ENCODE measurements at regions not wholly inside any gene's neighbourhood (a gene's known extent, or its start where the extent isn't known, plus 50 kb on each side); places are given as distances from the start of the nearest gene placed in this dataset.

DNA sequence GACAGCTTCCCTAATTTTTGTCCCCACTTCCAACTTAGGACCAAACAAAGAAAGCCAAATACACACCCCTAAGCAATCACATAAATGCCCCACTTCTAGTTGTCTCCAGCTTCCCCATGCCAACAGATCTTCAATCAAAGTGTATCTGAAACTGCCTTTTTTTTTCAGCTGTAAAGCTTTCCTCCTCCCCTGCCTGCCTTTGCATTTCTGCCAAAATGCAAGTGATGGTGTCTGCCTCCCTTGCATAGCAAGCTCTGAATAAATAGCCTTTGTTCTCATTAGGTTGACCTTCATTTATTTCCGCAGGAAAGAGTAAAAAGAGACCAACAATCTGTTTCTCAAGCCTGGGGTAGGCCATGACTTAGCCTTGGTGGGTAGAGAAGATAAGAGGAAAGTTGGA lies 459.4 kb downstream of the GPAM start:
- Histone ChIP-seq H3K4me1 (ENCODE audit: insufficient read depth, low read length) (peaks cover 8% of the 10 kb centered on the region; the same call in 1 of the 2 replicates), H2AFZ (ENCODE audit: low read length) (no peak overlapping the region), H2BK5ac (ENCODE audit: insufficient read length, low read length) (no peak overlapping the region), H4K20me1 (ENCODE audit: control insufficient read depth, insufficient read depth, insufficient read length) (no peaks in the 10 kb centered on the region), H2BK20ac (ENCODE audit: low read depth, low read length, poor library complexity, severe bottlenecking) (no peak overlapping the region), H4K5ac (ENCODE audit: insufficient read length, low read depth, low read length) (no peak overlapping the region), H3K56ac (ENCODE audit: insufficient read length, low read depth, low read length) (no peak overlapping the region), H3K23ac (ENCODE audit: insufficient read length, low read depth, low read length) (no peak overlapping the region), H2BK15ac (ENCODE audit: low read depth, low read length) (no peak overlapping the region), H3K27me3 (ENCODE audit: insufficient read depth, low read length) (no peaks in the 10 kb centered on the region), H3K23me2 (ENCODE audit: insufficient read length, low read depth, low read length, poor library complexity, severe bottlenecking) (no peaks in the 10 kb centered on the region), H3T11ph (ENCODE audit: low read length) (no peak overlapping the region), H3K79me1 (ENCODE audit: insufficient read depth, low read depth, low read length, poor library complexity, severe bottlenecking) (no peaks in the 10 kb centered on the region), H2BK12ac (ENCODE audit: insufficient read length, low read depth, low read length) (no peak overlapping the region), H3K27ac (ENCODE audit: insufficient read length, low read depth, low read length) (no peak overlapping the region), H3K18ac (ENCODE audit: insufficient read length, low read depth, low read length) (no peak overlapping the region), H4K8ac (replicated peaks; ENCODE audit: insufficient read length, low read depth, low read length) (no peak overlapping the region), H2AK5ac (ENCODE audit: insufficient read length, low read length) (no peak overlapping the region), H3K9me3 (ENCODE audit: control insufficient read depth, low read depth, low read length) (no peaks in the 10 kb centered on the region), H3K14ac (ENCODE audit: insufficient read depth, low read length) (no peak overlapping the region), H3K4ac (ENCODE audit: low read depth, low read length) (no peak overlapping the region), H2BK120ac (ENCODE audit: low read depth, low read length, poor library complexity, severe bottlenecking) (no peak overlapping the region), H4K91ac (ENCODE audit: insufficient read length, low read depth, low read length) (no peak overlapping the region), H3K4me2 (ENCODE audit: insufficient read depth, insufficient read length, low read length) (no peak overlapping the region), H3K79me2 (ENCODE audit: insufficient read depth, low read length) (no peaks in the 10 kb centered on the region), H3K9ac (ENCODE audit: extremely low read depth, insufficient read length, low read length) (no peak overlapping the region)
- Mint-ChIP-seq H3K27me3 (ENCODE audit: low read depth) (no peaks in the 10 kb centered on the region), H3K27ac (peak overlapping the region; percentile 31 to 69 (median 66); a peak in 5 of 7 replicates), H3K4me3 (no peak overlapping the region), H3K36me3 (ENCODE audit: insufficient read depth in 1 of 3, low read depth in 3 of 3) (no peaks in the 10 kb centered on the region; a peak in 1 of 7 replicates), H3K9me3 (peaks cover under 1 to 2% of the 10 kb centered on the region in 2 experiments; a peak in 3 of 5 replicates), H3K4me1 (peaks cover 32 to 37% of the 10 kb centered on the region in 2 experiments)
- DNase-seq, result no peak
- WGBS (ENCODE audit: extremely low coverage, insufficient read length, low lambda C conversion rate), result no CpG with 5 or more reads among the region's 1 CpG
- TF ChIP-seq, protein P1, sequence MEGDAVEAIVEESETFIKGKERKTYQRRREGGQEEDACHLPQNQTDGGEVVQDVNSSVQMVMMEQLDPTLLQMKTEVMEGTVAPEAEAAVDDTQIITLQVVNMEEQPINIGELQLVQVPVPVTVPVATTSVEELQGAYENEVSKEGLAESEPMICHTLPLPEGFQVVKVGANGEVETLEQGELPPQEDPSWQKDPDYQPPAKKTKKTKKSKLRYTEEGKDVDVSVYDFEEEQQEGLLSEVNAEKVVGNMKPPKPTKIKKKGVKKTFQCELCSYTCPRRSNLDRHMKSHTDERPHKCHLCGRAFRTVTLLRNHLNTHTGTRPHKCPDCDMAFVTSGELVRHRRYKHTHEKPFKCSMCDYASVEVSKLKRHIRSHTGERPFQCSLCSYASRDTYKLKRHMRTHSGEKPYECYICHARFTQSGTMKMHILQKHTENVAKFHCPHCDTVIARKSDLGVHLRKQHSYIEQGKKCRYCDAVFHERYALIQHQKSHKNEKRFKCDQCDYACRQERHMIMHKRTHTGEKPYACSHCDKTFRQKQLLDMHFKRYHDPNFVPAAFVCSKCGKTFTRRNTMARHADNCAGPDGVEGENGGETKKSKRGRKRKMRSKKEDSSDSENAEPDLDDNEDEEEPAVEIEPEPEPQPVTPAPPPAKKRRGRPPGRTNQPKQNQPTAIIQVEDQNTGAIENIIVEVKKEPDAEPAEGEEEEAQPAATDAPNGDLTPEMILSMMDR (conservative IDR thresholded peaks at IDR 0.05), result no peak
